Stomach (tissue), 8 donors: ENCODE measurements at regions not wholly inside any gene's neighbourhood (a gene's known extent, or its start where the extent isn't known, plus 50 kb on each side); places are given as distances from the start of the nearest gene placed in this dataset.

ENCODE experiments used
- DNase-seq, 2 donors: peaks; one replicate each; pipeline versions ENCODE4 v3.0.0 to v3.0.0-alpha.2; 2013 to 2019
- H3K27ac ChIP-seq, 5 donors: fragments of 200-600 bp in 4 of 5; sonication (generic) in 4 of 5; one replicate each; pipeline ENCODE4 v1.5.1; 2013 to 2019; ENCODE audit warnings: mild to moderate bottlenecking in 1 of 5, moderate library complexity in 1 of 5
- H3K27me3 ChIP-seq, 3 donors: fragments of 200-600 bp; sonication (generic); one replicate each; pipeline ENCODE4 v1.5.1; 2017 to 2019; ENCODE audit warnings: mixed run types in 1 of 3
- H3K36me3 ChIP-seq, 4 donors: fragments of 200-600 bp; sonication (generic); 1 replicate in 3 of 4; 2 replicates in 1 of 4; pipeline ENCODE4 v1.5.1; 2016 to 2019
- H3K4me1 ChIP-seq, 4 donors: fragments of 200-600 bp; sonication (generic); one replicate each; pipeline ENCODE4 v1.5.1; 2016 to 2019
- H3K4me3 ChIP-seq, 4 donors: fragments of 200-600 bp; sonication (generic) in 3 of 4; one replicate each; pipeline ENCODE4 v1.5.1; 2016 to 2019; ENCODE audit warnings: mild to moderate bottlenecking in 1 of 4
- H3K9me3 ChIP-seq, 4 donors: fragments of 200-600 bp; sonication (generic); one replicate each; pipeline ENCODE4 v1.5.1; 2016 to 2019
- EP300 ChIP-seq: sonication (generic); formaldehyde crosslinking; IDR thresholded peaks from one replicate; pipeline ENCODE4 v1.6.1; 2017; ENCODE audit warnings: antibody characterized with exemption
- POLR2A ChIP-seq, 4 donors: fragments of 450-650 bp; IDR thresholded peaks; one replicate each; pipeline ENCODE4 v1.6.1; 2016; ENCODE audit warnings: antibody characterized with exemption in 4 of 4, control low read depth in 2 of 4, mild to moderate bottlenecking in 1 of 4, moderate library complexity in 1 of 4
- POLR2AphosphoS5 ChIP-seq, 3 donors: sonication (generic); formaldehyde crosslinking; IDR thresholded peaks; one replicate each; pipeline ENCODE4 v1.6.1; 2016; ENCODE audit warnings: antibody characterized with exemption in 3 of 3
- WGBS, 5 donors: extraction: QIAGEN DNeasy Blood & Tissue Kit in 3 of 5; methylation state at CpG; one replicate each; pipeline versions ENCODE4 v1.1.5 to v1.1.7; 2013 to 2018; 5-methylcytosine and 5-hydroxymethylcytosine counted together
- intact Hi-C: fragments of 100-400 bp; cut with DNase I; formaldehyde crosslinking; loops from one replicate; pipeline ENCODE4 v1.15.1; 2023; ENCODE audit warnings: low total_unique reads
- TF ChIP-seq, protein P1 (sequence below), 7 experiments: fragments of 450-650 bp in 4 of 7; fragments of 200-600 bp in 3 of 7; sonication (generic) in 3 of 7; IDR thresholded peaks; one replicate each; pipeline ENCODE4 v1.5.1; 2016 to 2019; ENCODE audit warnings: antibody characterized with exemption in 7 of 7, control low read depth in 2 of 7, mild to moderate bottlenecking in 1 of 7
- donor health status: healthy with polysubstance abuse.
- donor health status: Bipolar disorder and iron deficiency.
- donor health status: healthy.

DNA sequence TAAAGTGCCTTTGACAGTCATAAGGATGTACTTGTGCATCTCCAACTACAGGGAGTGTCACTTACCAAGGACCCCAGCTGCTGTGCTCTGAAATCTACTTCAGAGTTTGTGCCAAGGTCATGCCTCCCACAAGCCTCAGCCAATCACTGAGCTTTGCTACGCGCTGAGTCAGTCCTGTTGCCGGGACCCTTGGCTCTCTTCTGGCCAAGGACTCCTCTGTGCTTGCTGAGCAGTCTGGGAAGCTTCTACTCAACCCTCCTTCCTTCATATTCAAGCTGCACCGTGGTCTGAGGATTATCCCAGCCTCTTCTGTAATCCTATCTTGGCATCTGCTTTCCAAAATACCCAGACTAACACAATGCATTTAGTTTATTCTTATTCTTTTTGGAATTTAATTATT lies 398.9 kb upstream of the FANCL start:
- intact Hi-C loops = no loop called here
- Histone ChIP-seq H3K36me3 (no peaks in the 10 kb centered on the region), H3K27ac (no peak overlapping the region), H3K27me3 (no peaks in the 10 kb centered on the region), H3K4me1 (no peaks in the 10 kb centered on the region), H3K9me3 (no peaks in the 10 kb centered on the region), H3K4me3 (no peak overlapping the region)
- 60 to 80% (median 76%) methylated on average over 4 of the region's 4 CpGs for WGBS, 5 donors
- no peak for DNase-seq
- no peak for TF ChIP-seq POLR2A (IDR thresholded peaks at IDR 0.05)
- TF ChIP-seq EP300 = no peak
- TF ChIP-seq, protein P1, sequence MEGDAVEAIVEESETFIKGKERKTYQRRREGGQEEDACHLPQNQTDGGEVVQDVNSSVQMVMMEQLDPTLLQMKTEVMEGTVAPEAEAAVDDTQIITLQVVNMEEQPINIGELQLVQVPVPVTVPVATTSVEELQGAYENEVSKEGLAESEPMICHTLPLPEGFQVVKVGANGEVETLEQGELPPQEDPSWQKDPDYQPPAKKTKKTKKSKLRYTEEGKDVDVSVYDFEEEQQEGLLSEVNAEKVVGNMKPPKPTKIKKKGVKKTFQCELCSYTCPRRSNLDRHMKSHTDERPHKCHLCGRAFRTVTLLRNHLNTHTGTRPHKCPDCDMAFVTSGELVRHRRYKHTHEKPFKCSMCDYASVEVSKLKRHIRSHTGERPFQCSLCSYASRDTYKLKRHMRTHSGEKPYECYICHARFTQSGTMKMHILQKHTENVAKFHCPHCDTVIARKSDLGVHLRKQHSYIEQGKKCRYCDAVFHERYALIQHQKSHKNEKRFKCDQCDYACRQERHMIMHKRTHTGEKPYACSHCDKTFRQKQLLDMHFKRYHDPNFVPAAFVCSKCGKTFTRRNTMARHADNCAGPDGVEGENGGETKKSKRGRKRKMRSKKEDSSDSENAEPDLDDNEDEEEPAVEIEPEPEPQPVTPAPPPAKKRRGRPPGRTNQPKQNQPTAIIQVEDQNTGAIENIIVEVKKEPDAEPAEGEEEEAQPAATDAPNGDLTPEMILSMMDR (IDR thresholded peaks at IDR 0.05) = no peak
- TF ChIP-seq POLR2AphosphoS5 (IDR thresholded peaks at IDR 0.05) = no peak

DNA sequence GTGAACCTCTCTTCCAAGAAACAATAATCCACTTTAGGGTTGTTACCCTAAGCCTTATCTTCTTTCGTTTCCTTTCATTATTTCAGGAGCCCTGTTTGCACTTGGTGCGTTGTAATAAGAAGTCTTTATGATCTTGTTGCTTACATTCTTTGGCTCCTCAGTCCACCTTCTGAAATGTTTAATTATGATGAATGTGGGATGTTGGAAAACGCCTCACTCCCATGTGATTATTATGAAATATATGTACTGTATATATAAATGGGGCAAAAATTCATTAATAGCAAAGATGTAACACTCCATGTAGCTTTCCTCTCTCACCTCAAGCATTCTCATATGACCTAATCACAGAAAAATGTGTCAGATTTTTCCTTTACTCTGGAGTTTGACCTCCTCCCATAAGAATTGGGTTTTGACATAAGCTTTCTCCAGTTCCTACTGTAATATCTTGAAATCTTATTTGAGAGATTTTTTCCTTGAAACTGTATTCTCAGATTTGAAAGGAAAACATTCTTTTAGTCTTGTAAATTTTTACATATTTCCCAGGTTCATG lies 397.2 kb upstream of the FANCL start:
- WGBS, 5 donors = 23 to 42% (median 34%) methylated on average over 3 of the region's 3 CpGs
- no peak overlapping the region for H3K4me3 ChIP-seq
- no peaks in the 10 kb centered on the region for H3K9me3 ChIP-seq
- no peaks in the 10 kb centered on the region for H3K36me3 ChIP-seq
- no peaks in the 10 kb centered on the region for H3K27me3 ChIP-seq
- H3K27ac ChIP-seq = no peak overlapping the region
- TF ChIP-seq POLR2AphosphoS5 (IDR thresholded peaks at IDR 0.05) = no peak
- no peak for TF ChIP-seq POLR2A (IDR thresholded peaks at IDR 0.05)
- TF ChIP-seq EP300 = no peak
- TF ChIP-seq, protein P1 (IDR thresholded peaks at IDR 0.05) = no peak
- no peaks in the 10 kb centered on the region for H3K4me1 ChIP-seq
- intact Hi-C loops = no loop called here
- DNase-seq = no peak

DNA sequence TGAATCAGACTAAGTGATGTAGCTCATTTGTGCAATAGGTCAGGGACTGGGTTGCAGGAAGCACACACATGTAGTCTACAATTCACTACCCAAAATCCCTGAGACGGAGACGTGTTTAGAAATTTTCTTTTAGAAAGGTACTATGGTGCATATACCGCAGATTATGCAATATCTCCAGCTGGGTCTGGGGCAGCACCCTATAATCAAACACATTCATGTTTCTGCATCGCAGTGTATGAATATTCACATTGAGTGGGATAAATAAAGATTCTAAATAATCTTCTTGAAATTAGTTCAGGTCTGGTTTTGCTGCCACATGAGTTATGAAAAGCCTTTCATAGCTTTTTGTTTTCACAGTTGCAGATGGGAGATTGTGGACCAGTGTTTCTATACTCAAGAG lies 395.7 kb upstream of the FANCL start:
- no peaks in the 10 kb centered on the region for H3K4me1 ChIP-seq
- no peak overlapping the region for H3K4me3 ChIP-seq
- H3K27ac ChIP-seq = no peak overlapping the region
- no peaks in the 10 kb centered on the region for H3K36me3 ChIP-seq
- H3K9me3 ChIP-seq = no peaks in the 10 kb centered on the region
- intact Hi-C loops = no loop called here
- WGBS, 5 donors = 87 to 94% (median 92%) methylated on average over 4 of the region's 4 CpGs
- no peak for TF ChIP-seq EP300
- no peak for TF ChIP-seq POLR2A (IDR thresholded peaks at IDR 0.05)
- TF ChIP-seq, protein P1 (IDR thresholded peaks at IDR 0.05) = no peak
- TF ChIP-seq POLR2AphosphoS5 (IDR thresholded peaks at IDR 0.05) = no peak
- DNase-seq = no peak
- H3K27me3 ChIP-seq = no peaks in the 10 kb centered on the region

DNA sequence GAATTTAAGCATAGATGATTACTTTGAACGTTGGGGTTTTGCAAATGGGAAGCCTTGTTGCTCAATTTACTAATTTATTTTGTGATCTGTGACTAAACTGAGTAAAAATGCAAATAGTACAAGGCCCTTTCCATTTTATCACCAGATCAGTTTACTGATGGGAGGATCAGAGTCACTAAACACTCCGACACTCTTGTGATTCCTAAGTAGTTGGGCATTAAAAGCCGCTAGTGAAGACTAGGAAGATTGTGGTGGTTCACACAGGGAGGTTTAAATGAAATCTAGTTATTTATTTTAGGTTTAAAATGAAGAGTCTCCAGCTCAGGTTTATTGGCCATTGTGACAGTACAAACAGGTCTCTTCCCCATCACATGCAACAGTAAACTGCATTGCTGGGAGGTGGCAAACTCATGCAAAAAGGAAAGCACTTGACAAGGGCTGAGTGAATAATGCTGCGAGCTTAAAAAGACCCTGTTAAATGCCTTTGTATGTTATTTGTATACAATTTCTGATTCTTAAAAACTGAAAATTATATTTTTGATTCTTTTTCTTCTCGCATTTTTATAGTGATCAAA lies 394.8 kb upstream of the FANCL start:
- WGBS, 5 donors = 75 to 83% (median 80%) methylated on average over 5 of the region's 5 CpGs
- H3K4me1 ChIP-seq = no peaks in the 10 kb centered on the region
- intact Hi-C loops = no loop called here

More for the DNA sequence above, 394.8 kb upstream of the FANCL start:
- Histone ChIP-seq H3K4me3 (no peak overlapping the region), H3K27me3 (no peaks in the 10 kb centered on the region), H3K27ac (no peak overlapping the region), H3K9me3 (no peaks in the 10 kb centered on the region), H3K36me3 (no peaks in the 10 kb centered on the region)
- DNase-seq = no peak
- no peak for TF ChIP-seq POLR2AphosphoS5 (IDR thresholded peaks at IDR 0.05)
- no peak for TF ChIP-seq POLR2A (IDR thresholded peaks at IDR 0.05)
- TF ChIP-seq, protein P1 (IDR thresholded peaks at IDR 0.05) = no peak
- no peak for TF ChIP-seq EP300
